OCI-LY1 (cell line): ENCODE measurements at regions not wholly inside any gene's neighbourhood (a gene's known extent, or its start where the extent isn't known, plus 50 kb on each side); places are given as distances from the start of the nearest gene placed in this dataset.
"Not testable (repeated sequence)": the region's sequence is repeated elsewhere in the genome, so short reads cannot be mapped to it uniquely, and the experiment has no call there.

Experiments
- H2AFZ ChIP-seq: fragments of 200-600 bp; sonication (generic), shearing (Covaris generic); 2 replicates; pipeline ENCODE4 v1.6.0; 2014; ENCODE audit warnings: antibody characterized with exemption, mild to moderate bottlenecking, low read length
- H3F3A ChIP-seq: fragments of 200-600 bp; sonication (generic), shearing (Covaris generic); 2 replicates; pipeline ENCODE4 v1.6.0; 2014; ENCODE audit warnings: mild to moderate bottlenecking, antibody characterized with exemption, low read length, moderate library complexity; ENCODE audit not compliant: insufficient read depth
- H3K27ac ChIP-seq: fragments of 200-600 bp; sonication (generic); 2 replicates; pipeline ENCODE4 v1.5.1; 2014; ENCODE audit warnings: low read length, mixed run types, mild to moderate bottlenecking, low read depth; ENCODE audit not compliant: poor library complexity, severe bottlenecking
- H3K27me3 ChIP-seq: fragments of 200-600 bp; sonication (generic); 2 replicates; pipeline ENCODE4 v1.6.0; 2014; ENCODE audit warnings: antibody characterized with exemption, mild to moderate bottlenecking, low read length, moderate library complexity; ENCODE audit not compliant: insufficient read depth
- H3K36me3 ChIP-seq: fragments of 200-600 bp; sonication (generic); 2 replicates; pipeline ENCODE4 v1.6.1; 2014; ENCODE audit warnings: mild to moderate bottlenecking, antibody characterized with exemption, low read length, moderate library complexity, mixed read lengths; ENCODE audit not compliant: insufficient read depth
- H3K4me1 ChIP-seq: fragments of 200-600 bp; sonication (generic); 2 replicates; pipeline ENCODE4 v1.5.1; 2014; ENCODE audit warnings: mild to moderate bottlenecking, low read length, moderate library complexity; ENCODE audit not compliant: insufficient read depth, severe bottlenecking
- H3K4me2 ChIP-seq: fragments of 200-600 bp; sonication (generic), shearing (Covaris generic); 2 replicates; pipeline ENCODE4 v1.6.1; 2014; ENCODE audit warnings: low read length
- H3K4me3 ChIP-seq: fragments of 200-600 bp; sonication (generic); 2 replicates; pipeline ENCODE4 v1.5.1; 2014; ENCODE audit warnings: low read length, low read depth, mild to moderate bottlenecking, mixed read lengths; ENCODE audit not compliant: poor library complexity, severe bottlenecking
- H3K79me2 ChIP-seq: fragments of 200-600 bp; shearing (Covaris generic); 2 replicates; pipeline ENCODE4 v1.6.1; 2016; ENCODE audit warnings: mixed run types, low read length, mixed read lengths; ENCODE audit not compliant: insufficient read depth
- H3K9ac ChIP-seq: fragments of 200-600 bp; sonication (generic), shearing (Covaris generic); 2 replicates; pipeline ENCODE4 v1.6.1; 2014; ENCODE audit warnings: mild to moderate bottlenecking, low read length, mixed read lengths
- H3K9me2 ChIP-seq: fragments of 200-600 bp; sonication (generic), shearing (Covaris generic); 2 replicates; pipeline ENCODE4 v1.6.1; 2014; ENCODE audit warnings: low read depth, mild to moderate bottlenecking, low read length, mixed read lengths
- H3K9me3 ChIP-seq: fragments of 200-600 bp; shearing (Covaris generic); 2 replicates; pipeline ENCODE4 v1.6.1; 2014; ENCODE audit warnings: low read length, mixed read lengths
- H4K20me1 ChIP-seq: fragments of 200-600 bp; sonication (generic), shearing (Covaris generic); 2 replicates; pipeline ENCODE4 v1.6.0; 2016; ENCODE audit warnings: mild to moderate bottlenecking, low read length; ENCODE audit not compliant: insufficient read depth
- EZH2 ChIP-seq: fragments of 200-600 bp; sonication (generic), shearing (Covaris generic); IDR thresholded peaks from 2 replicates; pipeline ENCODE4 v1.8.0; 2017; ENCODE audit warnings: borderline replicate concordance, mixed run types, mild to moderate bottlenecking, antibody characterized with exemption, low read length, moderate library complexity, mixed read lengths
- TF ChIP-seq, protein P1 (sequence below): fragments of 200-600 bp; sonication (generic), shearing (Covaris generic); IDR thresholded peaks from 2 replicates; pipeline ENCODE4 v1.5.1; 2017; ENCODE audit warnings: mild to moderate bottlenecking, antibody characterized with exemption, low read length, moderate library complexity, mixed read lengths

DNA sequence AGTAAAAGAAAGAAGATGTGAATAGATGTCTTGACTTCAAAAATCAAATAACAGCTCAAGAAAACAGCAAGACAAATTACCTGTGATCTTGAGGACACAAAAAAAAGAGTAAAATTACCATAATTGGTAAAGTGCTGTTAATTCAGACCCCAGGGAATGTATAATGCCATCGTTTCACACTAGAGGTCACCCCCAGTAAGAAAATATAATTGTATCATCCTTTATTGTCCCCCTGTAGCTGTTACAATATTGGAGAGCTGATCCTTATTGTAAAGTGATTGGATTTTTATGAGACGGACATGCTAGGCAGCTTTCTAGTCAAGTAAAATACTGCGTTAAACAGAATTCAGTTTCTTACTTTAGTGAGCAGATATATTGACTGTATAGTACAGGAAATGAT, 377.0 kb downstream of the TLE1 start:
- no peaks in the 10 kb centered on the region for H3F3A ChIP-seq
- H3K9ac ChIP-seq, result no peak overlapping the region
- H3K9me3 ChIP-seq, result no peaks in the 10 kb centered on the region
- H3K4me3 ChIP-seq, result no peak overlapping the region
- no peaks in the 10 kb centered on the region for H4K20me1 ChIP-seq
- H3K4me2 ChIP-seq, result no peak overlapping the region
- H3K27me3 ChIP-seq, result no peaks in the 10 kb centered on the region
- TF ChIP-seq, protein P1, sequence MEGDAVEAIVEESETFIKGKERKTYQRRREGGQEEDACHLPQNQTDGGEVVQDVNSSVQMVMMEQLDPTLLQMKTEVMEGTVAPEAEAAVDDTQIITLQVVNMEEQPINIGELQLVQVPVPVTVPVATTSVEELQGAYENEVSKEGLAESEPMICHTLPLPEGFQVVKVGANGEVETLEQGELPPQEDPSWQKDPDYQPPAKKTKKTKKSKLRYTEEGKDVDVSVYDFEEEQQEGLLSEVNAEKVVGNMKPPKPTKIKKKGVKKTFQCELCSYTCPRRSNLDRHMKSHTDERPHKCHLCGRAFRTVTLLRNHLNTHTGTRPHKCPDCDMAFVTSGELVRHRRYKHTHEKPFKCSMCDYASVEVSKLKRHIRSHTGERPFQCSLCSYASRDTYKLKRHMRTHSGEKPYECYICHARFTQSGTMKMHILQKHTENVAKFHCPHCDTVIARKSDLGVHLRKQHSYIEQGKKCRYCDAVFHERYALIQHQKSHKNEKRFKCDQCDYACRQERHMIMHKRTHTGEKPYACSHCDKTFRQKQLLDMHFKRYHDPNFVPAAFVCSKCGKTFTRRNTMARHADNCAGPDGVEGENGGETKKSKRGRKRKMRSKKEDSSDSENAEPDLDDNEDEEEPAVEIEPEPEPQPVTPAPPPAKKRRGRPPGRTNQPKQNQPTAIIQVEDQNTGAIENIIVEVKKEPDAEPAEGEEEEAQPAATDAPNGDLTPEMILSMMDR, result no peak; the same call in 1 of the 2 replicates
- no peak for TF ChIP-seq EZH2
- no peaks in the 10 kb centered on the region for H3K79me2 ChIP-seq
- no peak overlapping the region for H3K27ac ChIP-seq
- no peak overlapping the region for H2AFZ ChIP-seq
- no peaks in the 10 kb centered on the region for H3K9me2 ChIP-seq
- H3K36me3 ChIP-seq, result no peaks in the 10 kb centered on the region
- H3K4me1 ChIP-seq, result no peaks in the 10 kb centered on the region

- TF ChIP-seq, protein P1, result no peak
- no peak for TF ChIP-seq EZH2
- Histone ChIP-seq H3F3A (no peaks in the 10 kb centered on the region), H3K9me2 (no peaks in the 10 kb centered on the region), H3K4me1 (no peaks in the 10 kb centered on the region), H4K20me1 (no peaks in the 10 kb centered on the region), H3K36me3 (no peaks in the 10 kb centered on the region), H3K9ac (no peak overlapping the region), H3K27me3 (no peaks in the 10 kb centered on the region), H3K79me2 (no peaks in the 10 kb centered on the region), H3K4me3 (no peak overlapping the region), H3K9me3 (no peaks in the 10 kb centered on the region), H3K4me2 (no peak overlapping the region), H3K27ac (no peak overlapping the region), H2AFZ (no peak overlapping the region)
Observed at GRCh38 chr9:81308404-81308803, 380.9 kb downstream of the TLE1 start.

DNA sequence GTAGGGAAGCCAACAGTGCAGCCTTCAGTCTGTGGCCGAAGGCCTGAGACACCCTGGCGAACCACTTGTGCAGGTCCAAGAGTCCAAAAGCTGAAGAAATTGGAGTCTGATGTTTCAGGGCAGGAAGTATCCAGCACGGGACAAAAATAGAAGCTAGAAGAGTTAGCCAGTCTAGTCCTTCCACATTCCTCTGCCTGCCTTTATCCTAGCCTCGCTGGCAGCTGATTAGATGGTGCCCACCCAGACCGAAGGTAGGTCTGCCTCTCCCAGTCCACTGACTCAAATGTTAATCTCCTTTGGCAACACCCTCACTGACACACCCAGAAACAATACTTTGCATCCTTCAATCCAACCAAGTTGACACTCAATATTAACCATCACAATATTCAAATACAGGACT, 381.6 kb downstream of the TLE1 start:
- not testable (repeated sequence) for H3K4me3 ChIP-seq, H3K4me1 ChIP-seq, H3F3A ChIP-seq, H3K79me2 ChIP-seq, H3K9me2 ChIP-seq, H3K27me3 ChIP-seq, H4K20me1 ChIP-seq, H3K4me2 ChIP-seq, H3K27ac ChIP-seq, H3K36me3 ChIP-seq, H3K9me3 ChIP-seq, H2AFZ ChIP-seq, H3K9ac ChIP-seq

DNA sequence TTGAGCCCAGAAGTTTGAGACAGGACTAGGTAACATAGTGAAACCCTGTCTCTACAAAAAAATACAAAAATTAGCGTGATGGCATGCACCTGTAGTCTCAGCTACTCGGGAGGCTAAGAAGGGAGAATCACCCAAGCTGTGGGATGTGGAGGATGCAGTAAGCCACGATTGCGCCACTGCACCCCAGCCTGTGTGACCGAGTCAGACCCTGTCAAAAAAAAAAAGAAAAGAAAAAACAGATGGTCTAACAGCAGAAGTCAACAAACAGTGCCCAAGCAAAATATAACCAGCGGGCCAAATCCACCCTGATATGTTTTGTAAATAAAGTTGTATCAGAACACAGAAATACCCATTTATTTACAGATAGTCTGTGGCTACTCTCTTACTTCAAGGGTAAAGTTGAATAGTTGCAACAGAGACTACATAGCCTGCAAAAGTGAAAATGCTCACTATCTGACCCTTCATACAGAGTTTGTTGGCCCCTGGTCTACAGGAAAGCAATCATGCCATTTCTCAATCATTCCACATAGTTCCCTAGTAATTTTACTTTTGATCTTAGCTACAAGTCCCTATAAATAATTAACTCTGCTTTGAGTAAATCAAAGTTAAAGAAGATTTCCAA, 383.7 kb downstream of the TLE1 start:
- Histone ChIP-seq H4K20me1 (no peaks in the 10 kb centered on the region), H3K9me3 (no peaks in the 10 kb centered on the region), H3K79me2 (no peaks in the 10 kb centered on the region), H3K4me1 (no peaks in the 10 kb centered on the region), H3K27me3 (no peaks in the 10 kb centered on the region), H2AFZ (no peak overlapping the region), H3K36me3 (no peaks in the 10 kb centered on the region), H3K9ac (no peak overlapping the region), H3F3A (no peaks in the 10 kb centered on the region), H3K9me2 (no peaks in the 10 kb centered on the region), H3K4me3 (no peak overlapping the region), H3K4me2 (no peak overlapping the region), H3K27ac (no peak overlapping the region)
- TF ChIP-seq EZH2, result no peak
- TF ChIP-seq, protein P1, result no peak
